GM19372 (cell line): ENCODE measurements at regions not wholly inside any gene's neighbourhood (a gene's known extent, or its start where the extent isn't known, plus 50 kb on each side); places are given as distances from the start of the nearest gene placed in this dataset.

Experiments used
- ATAC-seq: cut with Tn5 transposase; IDR thresholded peaks from one replicate; pipeline ENCODE4 v1.9.1; 2021; ENCODE audit warnings: mild to moderate bottlenecking, low read depth, moderate library complexity; ENCODE audit not compliant: unreplicated experiment

GRCh38 chr10:89829262-89829886, 128.0 kb downstream of the KIF20B start:
- ATAC-seq: no peak

GRCh38 chr10:89829887-89830269, 128.5 kb downstream of the KIF20B start:
- ATAC-seq: no peak

- no peak for ATAC-seq
These were observed 129.2 kb downstream of the KIF20B start for GRCh38 chr10:89830624-89831023.

GRCh38 chr10:89836840-89837164, 135.4 kb downstream of the KIF20B start:
- no peak for ATAC-seq

- ATAC-seq: peak; percentile 51
These were observed 136.0 kb downstream of the KIF20B start for GRCh38 chr10:89837165-89838043.

- no peak for ATAC-seq
These were observed 136.7 kb downstream of the KIF20B start for GRCh38 chr10:89838044-89838615.

- ATAC-seq: no peak
These were observed 144.3 kb downstream of the KIF20B start for GRCh38 chr10:89845541-89846280.

GRCh38 chr10:89846281-89846630, 144.9 kb downstream of the KIF20B start:
- no peak for ATAC-seq

GRCh38 chr10:89846786-89847185, 145.4 kb downstream of the KIF20B start:
- no peak for ATAC-seq

GRCh38 chr10:89852872-89853271, 151.5 kb downstream of the KIF20B start:
- no peak for ATAC-seq

GRCh38 chr10:89853781-89854191, 152.4 kb downstream of the KIF20B start:
- no peak for ATAC-seq

- ATAC-seq: no peak
These were observed 156.1 kb downstream of the KIF20B start for GRCh38 chr10:89857431-89858042.

GRCh38 chr10:89861199-89861573, 159.8 kb downstream of the KIF20B start:
- ATAC-seq: no peak

GRCh38 chr10:89861584-89862301, 160.4 kb downstream of the KIF20B start:
- no peak for ATAC-seq

- ATAC-seq: no peak
These were observed 166.6 kb downstream of the KIF20B start for GRCh38 chr10:89867964-89868363.

- no peak for ATAC-seq
These were observed 167.8 kb downstream of the KIF20B start for GRCh38 chr10:89869180-89869579.

GRCh38 chr10:89869592-89870156, 168.3 kb downstream of the KIF20B start:
- no peak for ATAC-seq

- ATAC-seq: no peak
These were observed 169.5 kb downstream of the KIF20B start for GRCh38 chr10:89870936-89871335.

GRCh38 chr10:89873055-89873454, 171.7 kb downstream of the KIF20B start:
- no peak for ATAC-seq

GRCh38 chr10:89875557-89875956, 174.2 kb downstream of the KIF20B start:
- no peak for ATAC-seq
